ENCODE measurements at regions not wholly inside any gene's neighbourhood (a gene's known extent, or its start where the extent isn't known, plus 50 kb on each side); places are given as distances from the start of the nearest gene placed in this dataset.

- no peak for DNase-seq
Measured at GRCh38 chr12:34348064-34348463, 325.8 kb downstream of the ALG10 start.

DNA sequence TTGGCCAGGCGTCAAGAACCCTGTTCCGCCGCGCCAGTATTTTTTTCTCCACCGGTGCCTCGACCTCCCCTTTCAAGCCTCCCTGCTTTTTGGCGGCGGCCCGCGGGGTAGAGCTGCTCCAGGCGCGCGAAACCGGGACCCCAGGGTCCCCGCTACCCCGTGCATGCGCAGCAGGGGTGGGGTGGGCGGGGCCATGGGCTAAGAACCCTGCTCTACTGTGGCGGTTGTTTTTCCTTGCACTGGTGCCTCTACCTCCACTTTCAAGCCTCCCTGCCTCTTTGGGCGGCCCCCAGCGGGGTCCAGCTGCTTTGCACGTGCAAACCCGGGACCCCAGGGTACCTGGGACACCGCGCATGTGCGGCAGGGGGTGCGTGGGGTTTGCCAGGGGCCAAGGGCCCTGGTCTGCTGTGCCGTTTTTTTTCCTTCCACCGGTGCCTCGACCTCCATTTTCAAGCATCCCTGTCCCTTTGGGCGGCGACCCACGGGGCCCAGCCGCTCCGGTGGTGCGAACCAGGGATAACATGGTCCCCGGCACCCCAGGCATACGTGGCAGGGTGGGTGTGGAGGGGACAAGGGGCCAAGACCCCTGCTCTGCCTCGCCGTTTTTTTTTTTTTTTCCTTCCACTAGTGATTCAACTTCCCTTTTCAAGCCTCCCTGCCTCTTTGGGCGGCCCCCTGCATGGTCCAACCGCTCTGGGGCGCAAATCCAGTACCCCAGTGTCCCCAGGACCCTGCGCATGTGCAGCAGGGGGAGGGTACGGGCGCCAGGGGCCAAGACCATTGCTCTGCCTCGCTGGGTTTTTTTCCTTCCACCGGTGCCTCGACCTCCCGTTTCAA is 326.8 kb downstream of the ALG10 start:
- no peak for DNase-seq

DNA sequence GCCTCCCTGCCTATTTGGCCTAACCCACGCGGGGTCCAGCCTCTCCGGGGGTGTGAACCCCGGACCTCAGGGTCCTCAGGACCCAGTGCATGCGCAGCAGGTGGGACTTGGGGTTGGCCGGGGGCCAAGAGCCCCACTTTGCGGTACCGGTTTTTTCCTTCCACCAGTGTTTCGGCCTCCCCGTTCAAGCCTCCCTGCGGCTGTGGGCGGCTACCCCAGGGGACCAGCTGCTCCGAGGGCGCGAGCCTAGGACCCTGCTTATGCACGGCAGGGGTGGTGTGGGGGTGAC is 327.3 kb downstream of the ALG10 start:
- DNase-seq = no peak

DNA sequence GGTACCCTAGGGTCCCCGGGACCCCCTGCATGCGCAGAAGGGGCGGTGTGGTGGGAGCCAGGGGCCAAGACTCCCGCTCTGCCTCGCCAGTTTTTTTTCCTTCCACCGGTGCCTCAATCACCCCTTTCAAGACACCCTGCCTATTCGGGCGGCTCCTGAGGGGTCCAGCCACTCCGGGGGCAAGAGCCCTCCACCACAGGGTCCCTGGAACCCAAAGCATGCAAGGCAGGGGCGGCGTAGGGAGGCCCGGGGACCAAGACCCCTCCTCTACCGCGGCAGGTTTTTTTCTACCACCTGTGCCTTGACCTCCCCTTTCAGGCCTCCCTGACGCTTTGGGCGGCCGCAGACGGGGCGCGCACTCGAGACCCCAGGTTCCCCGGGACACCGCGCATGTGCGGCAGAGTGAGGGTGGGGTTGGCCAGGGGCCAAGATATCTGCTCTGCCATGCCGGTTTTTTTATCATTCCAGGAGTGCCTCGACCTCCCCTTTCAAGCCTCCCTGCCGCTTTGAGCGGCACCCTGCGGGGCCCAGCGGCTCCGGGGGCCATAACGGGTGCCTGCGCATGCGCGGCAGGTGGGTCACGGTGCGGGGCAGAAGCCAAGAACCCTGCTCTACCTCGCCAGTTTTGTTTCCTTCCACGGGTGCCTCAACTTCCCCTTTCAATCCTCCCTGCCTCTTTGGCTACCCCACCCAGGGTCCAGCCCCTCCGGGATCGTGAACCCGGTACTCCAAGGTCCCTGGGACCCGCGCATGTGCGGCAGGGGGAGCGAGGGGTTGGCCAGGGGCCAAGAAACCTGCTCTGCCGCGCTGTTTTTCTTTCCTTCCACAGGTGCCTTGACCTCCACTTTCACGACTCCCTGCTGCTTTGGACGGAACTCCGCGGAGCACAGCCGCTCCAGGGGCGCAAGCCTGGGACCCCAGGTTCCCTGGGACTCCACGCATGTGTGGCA is 328.1 kb downstream of the ALG10 start:
- DNase-seq = no peak

- no peak for DNase-seq
Measured at GRCh38 chr12:34352098-34352497, 329.8 kb downstream of the ALG10 start.

- DNase-seq = no peak
Measured at GRCh38 chr12:34354239-34355200, 332.2 kb downstream of the ALG10 start.

DNA sequence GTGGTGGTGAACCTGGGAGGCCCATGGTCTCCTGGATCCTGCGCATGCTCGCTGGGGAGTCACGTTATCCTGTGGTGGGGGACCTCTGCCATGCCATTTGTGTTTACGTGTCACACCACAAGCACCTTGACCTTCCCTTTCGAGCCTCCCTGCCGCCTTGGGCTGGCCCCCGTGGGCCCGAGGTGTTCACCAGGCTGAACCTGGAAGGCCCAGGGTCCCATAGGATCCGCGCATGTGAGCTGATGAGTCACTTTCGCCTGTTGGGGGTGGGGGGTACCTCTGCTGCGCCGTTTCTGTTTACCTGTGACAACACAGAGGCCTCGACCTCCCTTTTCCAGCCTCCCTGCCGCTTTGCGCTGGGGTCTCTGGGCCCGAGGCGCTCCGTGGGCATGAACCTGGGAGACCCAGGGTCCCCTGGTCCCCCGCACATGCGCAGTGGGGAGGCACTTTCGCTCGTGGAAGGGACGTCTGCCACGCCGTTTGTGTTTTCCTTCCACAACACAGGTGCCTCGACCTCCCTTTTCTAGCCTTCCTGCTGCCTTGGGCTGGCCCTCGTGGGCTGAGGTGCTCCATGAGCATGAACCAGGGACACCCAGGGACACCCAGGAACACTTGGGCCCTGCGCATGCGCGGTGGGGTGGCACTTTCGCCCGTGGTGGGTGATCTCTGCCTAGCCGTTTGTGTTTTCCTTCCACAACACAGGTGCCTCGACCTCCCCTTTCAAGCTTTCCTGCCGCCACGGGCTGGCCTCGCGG is 334.1 kb downstream of the ALG10 start:
- no peak for DNase-seq

- no peak for DNase-seq
Measured at GRCh38 chr12:34357791-34358190, 335.5 kb downstream of the ALG10 start.

DNA sequence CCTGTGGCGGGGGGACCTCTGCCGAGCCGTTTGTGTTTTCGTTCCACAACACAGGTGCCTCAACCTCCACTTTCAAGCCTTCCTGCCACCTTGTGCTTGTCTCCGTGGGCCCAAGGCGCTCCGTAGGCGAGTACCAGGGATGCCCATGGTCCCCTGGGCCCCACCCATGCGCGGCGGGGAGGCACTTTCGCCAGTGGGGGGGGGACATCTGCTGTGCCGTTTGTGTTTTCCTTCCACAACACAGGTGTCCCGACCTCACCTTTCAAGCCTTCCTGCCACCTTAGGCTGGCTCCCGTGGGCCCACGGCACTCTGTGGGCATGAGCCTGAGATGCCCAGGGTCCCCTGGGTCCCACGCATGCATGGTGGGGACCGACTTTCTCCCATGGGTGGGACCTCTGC is 335.9 kb downstream of the ALG10 start:
- no peak for DNase-seq

DNA sequence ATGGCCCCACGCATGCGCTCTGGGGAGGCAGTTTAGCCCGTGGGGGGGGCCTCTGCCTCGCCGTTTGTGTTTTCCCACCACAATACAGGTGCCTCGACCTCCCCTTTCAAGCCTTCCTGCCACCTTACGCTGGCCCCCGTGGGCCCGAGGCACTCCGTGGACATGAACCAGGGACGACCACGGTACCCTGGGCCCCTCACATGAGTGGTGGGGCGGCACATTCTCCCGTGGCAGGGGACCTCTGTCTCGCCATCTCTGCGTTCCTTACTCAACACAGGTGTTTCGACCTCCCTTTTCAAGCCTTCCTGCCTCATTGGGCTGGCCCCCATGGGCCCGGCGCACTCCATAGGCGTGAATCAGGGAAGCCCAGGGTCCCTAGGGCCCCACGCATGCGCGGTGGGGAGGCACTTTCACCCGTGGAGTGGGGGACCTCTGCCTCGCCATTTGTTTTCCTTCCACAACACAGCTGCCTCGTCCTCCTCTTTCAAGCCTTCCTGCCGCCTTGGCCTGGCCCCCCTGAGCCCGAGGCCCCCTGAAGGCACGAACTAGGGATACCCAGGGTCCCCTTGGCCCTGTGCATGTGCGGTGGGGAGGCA is 339.5 kb downstream of the ALG10 start:
- no peak for DNase-seq

GRCh38 chr12:34363050-34363673 is 340.9 kb downstream of the ALG10 start:
- no peak for DNase-seq

DNA sequence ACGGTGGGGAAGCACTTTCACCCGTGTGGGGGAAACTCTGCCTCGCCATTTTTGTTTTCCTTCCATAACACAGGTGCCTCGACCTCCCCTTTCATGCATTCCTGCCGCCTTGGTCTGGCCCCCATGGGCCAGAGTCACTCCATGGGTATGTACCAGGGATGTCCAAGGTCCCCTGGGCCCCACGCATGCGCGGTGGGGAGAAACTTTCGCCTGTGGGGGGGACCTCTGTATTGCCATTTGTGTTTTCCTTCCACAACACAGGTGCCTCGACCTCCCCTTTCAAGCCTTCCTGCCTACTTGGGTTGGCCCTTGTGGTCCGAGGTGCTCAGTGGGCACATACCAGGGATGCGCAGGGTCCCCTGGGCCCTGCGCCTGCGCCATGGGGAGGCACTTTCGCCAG is 345.8 kb downstream of the ALG10 start:
- no peak for DNase-seq

- DNase-seq = no peak
Measured at GRCh38 chr12:34371050-34371449, 348.8 kb downstream of the ALG10 start.

GRCh38 chr12:34372003-34372402 is 349.7 kb downstream of the ALG10 start:
- DNase-seq = no peak

DNA sequence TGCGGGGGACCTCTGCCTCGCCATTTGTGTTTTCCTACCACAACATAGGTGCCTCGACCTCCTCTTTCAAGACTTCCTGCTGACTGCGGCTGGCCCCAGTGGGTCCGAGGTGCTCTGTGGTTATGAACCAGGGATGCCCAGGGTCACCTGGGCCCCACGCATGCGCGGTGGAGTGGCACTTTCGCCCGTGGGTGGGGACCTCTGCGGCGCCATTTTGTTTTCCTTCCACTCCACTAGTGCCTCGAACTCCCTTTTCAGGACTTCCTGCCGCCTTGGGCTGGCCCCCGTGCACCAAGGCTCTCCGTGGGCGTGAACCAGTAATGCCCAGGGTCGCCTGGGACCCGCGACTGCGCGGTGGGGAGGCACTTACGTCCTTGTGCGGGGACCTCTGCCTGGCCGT is 351.6 kb downstream of the ALG10 start:
- DNase-seq = no peak

- no peak for DNase-seq
Measured at GRCh38 chr12:34376133-34376799, 354.0 kb downstream of the ALG10 start.

DNA sequence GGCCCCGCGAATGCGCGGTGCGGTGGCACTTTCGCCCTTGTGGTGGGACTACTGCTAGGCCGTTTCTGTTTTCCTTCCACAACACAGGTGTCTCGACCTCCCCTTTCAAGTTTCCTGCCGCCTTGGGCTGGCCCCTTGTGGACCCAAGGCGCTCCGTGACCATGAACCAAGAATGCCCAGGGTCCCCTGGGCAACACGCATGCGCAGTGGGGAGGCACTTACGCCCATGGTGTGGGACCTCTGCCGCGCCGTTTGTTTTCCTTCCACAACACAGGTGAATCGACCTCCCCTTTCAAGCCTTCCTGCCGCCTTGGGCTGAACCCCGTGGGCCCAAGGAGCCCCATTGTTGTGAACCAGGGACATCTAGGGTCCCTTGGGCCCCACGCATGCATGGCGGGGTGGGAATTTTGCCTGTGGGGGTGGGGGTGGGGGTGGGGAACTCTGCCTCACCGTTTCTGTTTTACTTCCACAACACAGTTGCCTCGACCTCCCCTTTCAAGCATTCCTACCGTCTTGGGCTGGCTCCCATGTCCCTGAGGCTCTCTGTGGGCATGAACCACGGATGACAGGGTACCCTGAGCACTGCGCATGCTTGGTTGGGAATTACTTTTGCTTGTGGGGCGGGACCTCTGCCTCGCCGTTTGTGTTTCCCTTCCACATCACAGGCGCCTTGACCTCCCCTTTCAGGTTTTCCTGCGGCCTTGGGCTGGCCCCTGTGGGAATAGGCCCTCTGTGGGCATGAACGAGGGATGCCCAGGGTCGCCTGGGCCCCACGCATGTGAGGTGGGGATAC is 355.1 kb downstream of the ALG10 start:
- no peak for DNase-seq

- no peak for DNase-seq
Measured at GRCh38 chr12:34379142-34379541, 356.8 kb downstream of the ALG10 start.

DNA sequence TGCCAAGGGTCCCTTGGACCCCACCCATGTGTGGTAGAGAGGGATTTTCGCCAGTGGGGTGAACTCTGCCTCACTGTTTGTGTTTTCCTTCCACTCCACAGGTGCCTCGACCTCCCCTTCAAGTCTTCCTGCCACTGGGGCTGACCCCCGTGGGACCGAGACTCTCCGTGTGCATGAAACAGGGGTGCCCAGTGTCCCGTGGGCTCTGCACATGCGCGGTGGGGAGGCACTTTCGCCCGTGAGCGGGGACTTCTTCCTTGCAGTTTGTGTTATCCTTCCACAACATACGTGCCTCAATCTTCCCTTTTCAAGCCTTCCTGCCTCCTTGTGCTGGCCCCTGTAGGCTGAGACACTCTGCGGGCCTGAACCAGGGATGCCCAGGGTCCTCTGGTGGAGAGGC is 362.4 kb downstream of the ALG10 start:
- no peak for DNase-seq

- DNase-seq = no peak
Measured at GRCh38 chr12:34386016-34386415, 363.7 kb downstream of the ALG10 start.
